A549 (cell line): ENCODE measurements at regions not wholly inside any gene's neighbourhood (a gene's known extent, or its start where the extent isn't known, plus 50 kb on each side); places are given as distances from the start of the nearest gene placed in this dataset.

Experiments used
- BHLHE40 ChIP-seq: IDR thresholded peaks from 2 replicates; pipeline ENCODE4 v1.6.1; 2012; ENCODE audit warnings: low read depth, low read length, inconsistent platforms
- RAD21 ChIP-seq, 2 experiments: fragments of >200 bp in 1 of 2; sonication (Bioruptor Twin) in 1 of 2; formaldehyde crosslinking in 1 of 2; IDR thresholded peaks in 1 of 2; conservative IDR thresholded peaks in 1 of 2; 2 replicates in 1 of 2; 3 replicates in 1 of 2; pipeline ENCODE4 v1.6.1; 2012 to 2018; ENCODE audit warnings: inconsistent platforms in 1 of 2
- REST ChIP-seq: fragments of 200-600 bp; sonication (generic); IDR thresholded peaks from 2 replicates; pipeline ENCODE4 v1.6.1; 2016; ENCODE audit warnings: antibody characterized with exemption, mild to moderate bottlenecking, moderate library complexity
- SMC3 ChIP-seq: fragments of >200 bp; sonication (Bioruptor Twin); formaldehyde crosslinking; IDR thresholded peaks from 3 replicates; pipeline ENCODE4 v1.6.1; 2018; ENCODE audit warnings: inconsistent platforms
- TF ChIP-seq, protein P1 (sequence below): fragments of >200 bp; sonication (Bioruptor Twin); formaldehyde crosslinking; IDR thresholded peaks from 3 replicates; pipeline ENCODE4 v1.5.1; 2016

DNA sequence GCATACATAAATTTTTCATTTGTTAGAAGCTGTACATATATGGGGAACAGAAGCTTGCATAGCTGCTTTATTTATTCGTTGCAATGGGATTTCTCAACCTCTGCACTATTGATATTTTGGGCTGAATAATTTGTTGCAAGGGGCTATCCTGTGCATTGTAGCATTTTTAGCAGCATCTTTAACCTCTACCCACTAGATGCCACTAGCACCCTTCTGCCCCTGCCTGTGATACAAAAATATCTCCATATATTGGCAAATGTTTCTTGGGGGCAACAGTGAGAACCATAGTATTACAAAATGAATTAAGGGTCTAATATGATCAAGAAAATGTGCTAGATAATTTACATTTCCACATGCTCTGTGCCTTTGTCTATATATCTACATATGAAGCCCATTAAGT, 1401.0 kb downstream of the CDH11 start:
- TF ChIP-seq REST (no peak), SMC3 (no peak), BHLHE40 (no peak), RAD21 (conservative IDR thresholded peaks at IDR 0.05 in 1 of 2, IDR thresholded peaks at IDR 0.05 in 1 of 2) (0 out of 5 replicates have a peak, but pooled peaks of 1 of the 2 experiments have one; percentile 6)
- TF ChIP-seq, protein P1, sequence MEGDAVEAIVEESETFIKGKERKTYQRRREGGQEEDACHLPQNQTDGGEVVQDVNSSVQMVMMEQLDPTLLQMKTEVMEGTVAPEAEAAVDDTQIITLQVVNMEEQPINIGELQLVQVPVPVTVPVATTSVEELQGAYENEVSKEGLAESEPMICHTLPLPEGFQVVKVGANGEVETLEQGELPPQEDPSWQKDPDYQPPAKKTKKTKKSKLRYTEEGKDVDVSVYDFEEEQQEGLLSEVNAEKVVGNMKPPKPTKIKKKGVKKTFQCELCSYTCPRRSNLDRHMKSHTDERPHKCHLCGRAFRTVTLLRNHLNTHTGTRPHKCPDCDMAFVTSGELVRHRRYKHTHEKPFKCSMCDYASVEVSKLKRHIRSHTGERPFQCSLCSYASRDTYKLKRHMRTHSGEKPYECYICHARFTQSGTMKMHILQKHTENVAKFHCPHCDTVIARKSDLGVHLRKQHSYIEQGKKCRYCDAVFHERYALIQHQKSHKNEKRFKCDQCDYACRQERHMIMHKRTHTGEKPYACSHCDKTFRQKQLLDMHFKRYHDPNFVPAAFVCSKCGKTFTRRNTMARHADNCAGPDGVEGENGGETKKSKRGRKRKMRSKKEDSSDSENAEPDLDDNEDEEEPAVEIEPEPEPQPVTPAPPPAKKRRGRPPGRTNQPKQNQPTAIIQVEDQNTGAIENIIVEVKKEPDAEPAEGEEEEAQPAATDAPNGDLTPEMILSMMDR = no peak
